ENCODE measurements at regions not wholly inside any gene's neighbourhood (a gene's known extent, or its start where the extent isn't known, plus 50 kb on each side); places are given as distances from the start of the nearest gene placed in this dataset.

GRCh38 chr19:29083863-29084262 is 129.1 kb downstream of the UQCRFS1 start:
- TF ChIP-seq POLR2AphosphoS5 (IDR thresholded peaks at IDR 0.05) (no peak), CTCF (IDR thresholded peaks at IDR 0.05 in 8 of 11, conservative IDR thresholded peaks at IDR 0.05 in 3 of 11) (no peak), POLR2A (IDR thresholded peaks at IDR 0.05) (no peak)
- peaks cover 0 to 2% (median 0%) of the 10 kb centered on the region in 8 donors for H3K9me3 ChIP-seq
- no peaks in the 10 kb centered on the region for H3K36me3 ChIP-seq
- no peaks in the 10 kb centered on the region for H3K4me1 ChIP-seq
- WGBS, 5 donors = 68 to 88% (median 85%) methylated on average over 6 of the region's 6 CpGs
- H3K4me3 ChIP-seq = no peak overlapping the region
- intact Hi-C loops (cut with DNase I; ENCODE audit: low total_unique reads) = no loop called here
- no peak overlapping the region for H3K27ac ChIP-seq
- peaks cover 0 to 4% (median 0%) of the 10 kb centered on the region in 7 donors for H3K27me3 ChIP-seq (replicated peaks in 1 of 7)
- DNase-seq = no peak

GRCh38 chr19:29079356-29080032 is 133.5 kb downstream of the UQCRFS1 start:
- 74 to 85% (median 78%) methylated on average over 14 of the region's 14 CpGs for WGBS, 5 donors

GRCh38 chr19:29076963-29077362 is 136.0 kb downstream of the UQCRFS1 start:
- no peak overlapping the region for H3K27ac ChIP-seq
- H3K36me3 ChIP-seq = no peaks in the 10 kb centered on the region
- no peaks in the 10 kb centered on the region for H3K4me1 ChIP-seq
- whole genome bisulfite sequencing, 5 donors = 71 to 93% (median 85%) methylated on average over 4 of the region's 4 CpGs
- intact Hi-C loops (cut with DNase I; ENCODE audit: low total_unique reads) = no loop called here
- H3K27me3 ChIP-seq (replicated peaks in 1 of 7) = no peaks in the 10 kb centered on the region
- no peaks in the 10 kb centered on the region for H3K9me3 ChIP-seq
- no peak overlapping the region for H3K4me3 ChIP-seq
- DNase-seq = no peak
- TF ChIP-seq CTCF (IDR thresholded peaks at IDR 0.05 in 8 of 11, conservative IDR thresholded peaks at IDR 0.05 in 3 of 11) (no peak), POLR2A (IDR thresholded peaks at IDR 0.05) (no peak), POLR2AphosphoS5 (IDR thresholded peaks at IDR 0.05) (no peak)

More at GRCh38 chr19:29079356-29080032, 133.5 kb downstream of the UQCRFS1 start:
- H3K27ac ChIP-seq = no peak overlapping the region
- no peak overlapping the region for H3K4me3 ChIP-seq
- intact Hi-C loops (cut with DNase I; ENCODE audit: low total_unique reads) = no loop called here
- H3K36me3 ChIP-seq = no peaks in the 10 kb centered on the region
- TF ChIP-seq POLR2AphosphoS5 (IDR thresholded peaks at IDR 0.05) = no peak
- TF ChIP-seq CTCF (IDR thresholded peaks at IDR 0.05 in 8 of 11, conservative IDR thresholded peaks at IDR 0.05 in 3 of 11) = no peak
- TF ChIP-seq POLR2A (IDR thresholded peaks at IDR 0.05) = no peak
- no peaks in the 10 kb centered on the region for H3K4me1 ChIP-seq
- no peaks in the 10 kb centered on the region for H3K9me3 ChIP-seq
- DNase-seq = no peak
- H3K27me3 ChIP-seq (replicated peaks in 1 of 7) = peaks cover 0 to under 1% (median 0%) of the 10 kb centered on the region in 7 donors

GRCh38 chr19:29076161-29076560 is 136.8 kb downstream of the UQCRFS1 start:
- TF ChIP-seq POLR2A (IDR thresholded peaks at IDR 0.05) (no peak), CTCF (IDR thresholded peaks at IDR 0.05 in 8 of 11, conservative IDR thresholded peaks at IDR 0.05 in 3 of 11) (no peak), POLR2AphosphoS5 (IDR thresholded peaks at IDR 0.05) (no peak)
- Histone ChIP-seq H3K9me3 (no peaks in the 10 kb centered on the region), H3K4me3 (no peak overlapping the region), H3K27me3 (replicated peaks in 1 of 7) (no peaks in the 10 kb centered on the region), H3K4me1 (no peaks in the 10 kb centered on the region), H3K27ac (no peak overlapping the region), H3K36me3 (no peaks in the 10 kb centered on the region)
- DNase-seq = no peak
- 54 to 69% (median 64%) methylated on average over 4 of the region's 4 CpGs for WGBS, 5 donors
- intact Hi-C loops (cut with DNase I; ENCODE audit: low total_unique reads) = no loop called here

All from spleen (tissue), 11 donors.